Left lung (tissue), 4 donors: ENCODE measurements at regions not wholly inside any gene's neighbourhood (a gene's known extent, or its start where the extent isn't known, plus 50 kb on each side); places are given as distances from the start of the nearest gene placed in this dataset.
"Not testable (repeated sequence)": the region's sequence is repeated elsewhere in the genome, so short reads cannot be mapped to it uniquely, and the experiment has no call there.

Experiments used
- ATAC-seq: fragments of 200-7000 bp; cut with Tn5 transposase; one replicate; pipeline ENCODE4 v1.9.1; 2020; ENCODE audit warnings: moderate library complexity
- DNase-seq, 4 donors: peaks; one replicate each; pipeline ENCODE4 v3.0.0-alpha.2; 2013 to 2020
- H3K27ac ChIP-seq, 2 donors: fragments of 200-600 bp; sonication (generic) in 1 of 2; one replicate each; pipeline versions ENCODE4 v1.5.0 to v1.8.0; 2020 to 2021
- H3K27me3 ChIP-seq, 2 donors: fragments of 200-600 bp; sonication (generic) in 1 of 2; one replicate each; pipeline versions ENCODE4 v1.5.0 to v1.8.0; 2020 to 2021
- H3K36me3 ChIP-seq, 2 donors: fragments of 200-600 bp; sonication (generic) in 1 of 2; one replicate each; pipeline versions ENCODE4 v1.5.0 to v1.8.0; 2020 to 2021
- H3K4me1 ChIP-seq, 2 donors: fragments of 200-600 bp; one replicate each; pipeline ENCODE4 v1.8.0; 2021
- H3K4me3 ChIP-seq, 2 donors: fragments of 200-600 bp; sonication (generic) in 1 of 2; one replicate each; pipeline versions ENCODE4 v1.5.0 to v1.8.0; 2020 to 2021; ENCODE audit warnings: mild to moderate bottlenecking in 1 of 2
- H3K9me3 ChIP-seq, 2 donors: fragments of 200-600 bp; sonication (generic) in 1 of 2; one replicate each; pipeline versions ENCODE4 v1.5.0 to v1.8.0; 2020 to 2021
- CTCF ChIP-seq, 2 donors: fragments of 200-600 bp; sonication (generic) in 1 of 2; IDR thresholded peaks; one replicate each; pipeline versions ENCODE4 v1.5.0 to v1.8.0; 2021; ENCODE audit warnings: antibody characterized with exemption in 2 of 2
- intact Hi-C, 2 donors: fragments of 100-400 bp; cut with DNase I; formaldehyde crosslinking; loops; one replicate each; pipeline versions ENCODE4 v1.11.2 to v1.14.2; 2022
- donor health status: DM: no; HTN: yes; CAD: no.
- donor health status: DM: no; HTN: no; CAD: no.

- Histone ChIP-seq H3K27me3 (no peaks in the 10 kb centered on the region), H3K36me3 (no peaks in the 10 kb centered on the region), H3K4me1 (no peaks in the 10 kb centered on the region), H3K9me3 (peaks cover 0 to 44% of the 10 kb centered on the region in 2 donors), H3K4me3 (no peak overlapping the region), H3K27ac (no peak overlapping the region)
- DNase-seq (peak in 1 of 4 donors; percentile 70), ATAC-seq (no peak)
- no peak for TF ChIP-seq CTCF (IDR thresholded peaks at IDR 0.05)
- intact Hi-C loops = no loop called here
Measured at GRCh38 chr5:12661617-12662370, 757.5 kb upstream of the CTNND2 start.

- intact Hi-C loops, H3K27ac ChIP-seq, H3K4me3 ChIP-seq, ATAC-seq, H3K4me1 ChIP-seq, H3K27me3 ChIP-seq, H3K36me3 ChIP-seq: not testable (repeated sequence)
- peaks cover 0 to 44% of the 10 kb centered on the region in 2 donors for H3K9me3 ChIP-seq
- DNase-seq = peak in 1 of 4 donors; percentile 49
Measured at GRCh38 chr5:12660279-12661107, 756.2 kb upstream of the CTNND2 start.

- peaks cover 0 to 44% of the 10 kb centered on the region in 2 donors for H3K9me3 ChIP-seq
- no peak overlapping the region for H3K27ac ChIP-seq
- DNase-seq (no peak), ATAC-seq (no peak)
- no peak overlapping the region for H3K4me3 ChIP-seq
- TF ChIP-seq CTCF (IDR thresholded peaks at IDR 0.05) = no peak
- no peaks in the 10 kb centered on the region for H3K36me3 ChIP-seq
- intact Hi-C loops = no loop called here
- no peaks in the 10 kb centered on the region for H3K27me3 ChIP-seq
- no peaks in the 10 kb centered on the region for H3K4me1 ChIP-seq
Measured at GRCh38 chr5:12659686-12660085, 755.4 kb upstream of the CTNND2 start.

GRCh38 chr5:12658871-12659446, 754.7 kb upstream of the CTNND2 start:
- TF ChIP-seq CTCF (IDR thresholded peaks at IDR 0.05) = no peak
- no peak for DNase-seq

GRCh38 chr5:12657914-12658474, 753.7 kb upstream of the CTNND2 start:
- ATAC-seq, H3K27me3 ChIP-seq, H3K4me3 ChIP-seq, H3K4me1 ChIP-seq, H3K27ac ChIP-seq, intact Hi-C loops, H3K36me3 ChIP-seq, DNase-seq: not testable (repeated sequence)
- peaks cover 0 to 40% of the 10 kb centered on the region in 2 donors for H3K9me3 ChIP-seq

More at GRCh38 chr5:12658871-12659446, 754.7 kb upstream of the CTNND2 start:
- no peaks in the 10 kb centered on the region for H3K27me3 ChIP-seq
- no peak overlapping the region for H3K27ac ChIP-seq
- no peaks in the 10 kb centered on the region for H3K36me3 ChIP-seq
- H3K9me3 ChIP-seq = peaks cover 0 to 44% of the 10 kb centered on the region in 2 donors
- intact Hi-C loops = no loop called here
- no peak overlapping the region for H3K4me3 ChIP-seq
- no peak for ATAC-seq
- H3K4me1 ChIP-seq = no peaks in the 10 kb centered on the region

- TF ChIP-seq CTCF (IDR thresholded peaks at IDR 0.05) = no peak
- H3K4me3 ChIP-seq = no peak overlapping the region
- intact Hi-C loops = no loop called here
- DNase-seq = no peak
- no peak overlapping the region for H3K27ac ChIP-seq
- no peaks in the 10 kb centered on the region for H3K27me3 ChIP-seq
- no peaks in the 10 kb centered on the region for H3K36me3 ChIP-seq
- ATAC-seq = no peak
- H3K9me3 ChIP-seq = peaks cover 0 to 19% of the 10 kb centered on the region in 2 donors
- no peaks in the 10 kb centered on the region for H3K4me1 ChIP-seq
Measured at GRCh38 chr5:12655675-12656074, 751.4 kb upstream of the CTNND2 start.
